ENCODE measurements at regions not wholly inside any gene's neighbourhood (a gene's known extent, or its start where the extent isn't known, plus 50 kb on each side); places are given as distances from the start of the nearest gene placed in this dataset.
"Not testable (repeated sequence)": the region's sequence is repeated elsewhere in the genome, so short reads cannot be mapped to it uniquely, and the experiment has no call there.

GRCh38 chr10:130713731-130714130 lies 577.5 kb downstream of the GLRX3 start:
- Mint-ChIP-seq H3K4me1 (ENCODE audit: low read depth) (no peaks in the 10 kb centered on the region), H3K27me3 (no peaks in the 10 kb centered on the region), H3K36me3 (ENCODE audit: low read depth) (no peaks in the 10 kb centered on the region), H3K9me3 (no peaks in the 10 kb centered on the region), H3K27ac (no peak overlapping the region), H3K4me3 (no peak overlapping the region)
- intact Hi-C loops (cut with micrococcal nuclease): no loop called here

GRCh38 chr10:130714742-130715467 lies 578.7 kb downstream of the GLRX3 start:
- no peak overlapping the region for H3K27ac Mint-ChIP-seq
- H3K36me3 Mint-ChIP-seq (ENCODE audit: low read depth): no peaks in the 10 kb centered on the region
- H3K27me3 Mint-ChIP-seq: no peaks in the 10 kb centered on the region
- H3K4me1 Mint-ChIP-seq (ENCODE audit: low read depth): no peaks in the 10 kb centered on the region
- no peaks in the 10 kb centered on the region for H3K9me3 Mint-ChIP-seq
- H3K4me3 Mint-ChIP-seq: no peak overlapping the region
- intact Hi-C loops (cut with micrococcal nuclease): no loop called here

- H3K27me3 Mint-ChIP-seq: no peaks in the 10 kb centered on the region
Observed at GRCh38 chr10:130715686-130716670, 579.8 kb downstream of the GLRX3 start.

GRCh38 chr10:130717083-130717482 lies 580.9 kb downstream of the GLRX3 start:
- H3K27ac Mint-ChIP-seq: no peak overlapping the region
- intact Hi-C loops (cut with micrococcal nuclease): no loop called here
- no peaks in the 10 kb centered on the region for H3K27me3 Mint-ChIP-seq
- no peaks in the 10 kb centered on the region for H3K36me3 Mint-ChIP-seq (ENCODE audit: low read depth)
- H3K4me3 Mint-ChIP-seq: no peak overlapping the region
- H3K9me3 Mint-ChIP-seq: no peaks in the 10 kb centered on the region
- H3K4me1 Mint-ChIP-seq (ENCODE audit: low read depth): no peaks in the 10 kb centered on the region

More at GRCh38 chr10:130715686-130716670, 579.8 kb downstream of the GLRX3 start:
- intact Hi-C loops (cut with micrococcal nuclease): no loop called here
- Mint-ChIP-seq H3K36me3 (ENCODE audit: low read depth) (no peaks in the 10 kb centered on the region), H3K9me3 (no peaks in the 10 kb centered on the region), H3K4me1 (ENCODE audit: low read depth) (no peaks in the 10 kb centered on the region), H3K27ac (no peak overlapping the region), H3K4me3 (no peak overlapping the region)

- H3K36me3 Mint-ChIP-seq (ENCODE audit: low read depth); H3K4me3 Mint-ChIP-seq; H3K27me3 Mint-ChIP-seq; H3K9me3 Mint-ChIP-seq; H3K4me1 Mint-ChIP-seq (ENCODE audit: low read depth); H3K27ac Mint-ChIP-seq; intact Hi-C loops (cut with micrococcal nuclease): not testable (repeated sequence)
Observed at GRCh38 chr10:130718744-130719447, 582.7 kb downstream of the GLRX3 start.

GRCh38 chr10:130719448-130719752 lies 583.2 kb downstream of the GLRX3 start:
- no peaks in the 10 kb centered on the region for H3K27me3 Mint-ChIP-seq
- no peaks in the 10 kb centered on the region for H3K9me3 Mint-ChIP-seq
- intact Hi-C loops (cut with micrococcal nuclease): no loop called here
- H3K27ac Mint-ChIP-seq: no peak overlapping the region
- no peaks in the 10 kb centered on the region for H3K4me1 Mint-ChIP-seq (ENCODE audit: low read depth)
- H3K36me3 Mint-ChIP-seq (ENCODE audit: low read depth): no peaks in the 10 kb centered on the region
- no peak overlapping the region for H3K4me3 Mint-ChIP-seq

GRCh38 chr10:130720235-130720634 lies 584.0 kb downstream of the GLRX3 start:
- Mint-ChIP-seq H3K9me3 (no peaks in the 10 kb centered on the region), H3K27me3 (no peaks in the 10 kb centered on the region), H3K4me3 (no peak overlapping the region), H3K36me3 (ENCODE audit: low read depth) (no peaks in the 10 kb centered on the region), H3K27ac (no peak overlapping the region), H3K4me1 (ENCODE audit: low read depth) (no peaks in the 10 kb centered on the region)
- intact Hi-C loops (cut with micrococcal nuclease): no loop called here

GRCh38 chr10:130721971-130722370 lies 585.8 kb downstream of the GLRX3 start:
- H3K4me3 Mint-ChIP-seq: no peak overlapping the region
- H3K27ac Mint-ChIP-seq: no peak overlapping the region
- H3K27me3 Mint-ChIP-seq: no peaks in the 10 kb centered on the region
- intact Hi-C loops (cut with micrococcal nuclease): no loop called here
- H3K36me3 Mint-ChIP-seq (ENCODE audit: low read depth): no peaks in the 10 kb centered on the region
- H3K9me3 Mint-ChIP-seq: no peaks in the 10 kb centered on the region
- H3K4me1 Mint-ChIP-seq (ENCODE audit: low read depth): no peaks in the 10 kb centered on the region

- Mint-ChIP-seq H3K4me3 (no peak overlapping the region), H3K36me3 (ENCODE audit: low read depth) (no peaks in the 10 kb centered on the region), H3K27me3 (no peaks in the 10 kb centered on the region), H3K27ac (no peak overlapping the region), H3K9me3 (no peaks in the 10 kb centered on the region), H3K4me1 (ENCODE audit: low read depth) (no peaks in the 10 kb centered on the region)
- intact Hi-C loops (cut with micrococcal nuclease): no loop called here
Observed at GRCh38 chr10:130723704-130724103, 587.5 kb downstream of the GLRX3 start.

- H3K4me3 Mint-ChIP-seq: no peak overlapping the region
- H3K36me3 Mint-ChIP-seq (ENCODE audit: low read depth): no peaks in the 10 kb centered on the region
- no peak overlapping the region for H3K27ac Mint-ChIP-seq
- no peaks in the 10 kb centered on the region for H3K4me1 Mint-ChIP-seq (ENCODE audit: low read depth)
- intact Hi-C loops (cut with micrococcal nuclease): no loop called here
- H3K27me3 Mint-ChIP-seq: no peaks in the 10 kb centered on the region
- peaks cover 6% of the 10 kb centered on the region for H3K9me3 Mint-ChIP-seq
Observed at GRCh38 chr10:130725474-130725970, 586.0 kb downstream of the TCERG1L start.

GRCh38 chr10:130726996-130727725 lies 584.4 kb downstream of the TCERG1L start:
- Mint-ChIP-seq H3K36me3 (ENCODE audit: low read depth) (no peaks in the 10 kb centered on the region), H3K4me1 (ENCODE audit: low read depth) (no peaks in the 10 kb centered on the region), H3K9me3 (peaks cover 8% of the 10 kb centered on the region), H3K27me3 (no peaks in the 10 kb centered on the region), H3K27ac (no peak overlapping the region), H3K4me3 (no peak overlapping the region)
- intact Hi-C loops (cut with micrococcal nuclease): no loop called here

- H3K27ac Mint-ChIP-seq: no peak overlapping the region
- H3K4me1 Mint-ChIP-seq (ENCODE audit: low read depth): no peaks in the 10 kb centered on the region
- intact Hi-C loops (cut with micrococcal nuclease): no loop called here
- H3K36me3 Mint-ChIP-seq (ENCODE audit: low read depth): no peaks in the 10 kb centered on the region
- peaks cover 8% of the 10 kb centered on the region for H3K9me3 Mint-ChIP-seq
- H3K27me3 Mint-ChIP-seq: no peaks in the 10 kb centered on the region
- H3K4me3 Mint-ChIP-seq: no peak overlapping the region
Observed at GRCh38 chr10:130727766-130728490, 583.6 kb downstream of the TCERG1L start.

Data from dendritic cell treated with granulocyte-macrophage colony-stimulating factor and Interleukin-4, amounts not matched to agents 40 ng/mL and 50 ng/mL, for 4 days (primary cell).